H1 (cell line): ENCODE measurements at regions not wholly inside any gene's neighbourhood (a gene's known extent, or its start where the extent isn't known, plus 50 kb on each side); places are given as distances from the start of the nearest gene placed in this dataset.

Experiments
- CTCF ChIA-PET: fragments of 300-600 bp; sonication (Branson Sonifier 250); formaldehyde crosslinking; loops from one replicate; lab custom pipeline; 2021; ENCODE audit not compliant: partially characterized antibody; lab: Charles Lee
- POLR2A ChIA-PET: fragments of 300-600 bp; sonication (Branson Sonifier 250); formaldehyde crosslinking; loops from one replicate; lab custom pipeline; 2021; ENCODE audit warnings: inconsistent platforms; ENCODE audit not compliant: partially characterized antibody; lab: Charles Lee
- DNase-seq, 2 experiments: peaks; one replicate each; pipeline versions ENCODE4 v3.0.0 to v3.0.0-alpha.2; 2010 to 2022; ENCODE audit warnings: low spot score in 2 of 2, low read depth in 1 of 2, mixed read lengths in 1 of 2
- FAIRE-seq: peaks from 2 replicates; lab custom pipeline; 2011; peaks lifted over from hg19 to GRCh38; lab: Jason Lieb, UNC
- H2AFZ ChIP-seq: 2 replicates; pipeline ENCODE4 v1.8.1; 2012; ENCODE audit warnings: low read length, inconsistent platforms
- H2AK5ac ChIP-seq: 2 replicates; pipeline ENCODE4 v1.6.1; 2013; ENCODE audit warnings: low read depth, low read length
- H2BK120ac ChIP-seq: replicated peaks from 2 replicates; pipeline ENCODE3; 2013; ENCODE audit warnings: low read depth, low read length, inconsistent platforms
- H2BK12ac ChIP-seq: 2 replicates; pipeline ENCODE4 v1.6.1; 2013; ENCODE audit warnings: low read depth, low read length
- H2BK15ac ChIP-seq: 2 replicates; pipeline ENCODE4 v1.6.1; 2013; ENCODE audit warnings: low read length
- H2BK20ac ChIP-seq: 2 replicates; pipeline ENCODE4 v1.6.1; 2013; ENCODE audit warnings: low read length
- H2BK5ac ChIP-seq: 2 replicates; pipeline ENCODE4 v1.6.1; 2013; ENCODE audit warnings: low read depth, low read length
- H3K14ac ChIP-seq: 2 replicates; pipeline ENCODE4 v1.6.1; 2013; ENCODE audit warnings: inconsistent platforms; ENCODE audit not compliant: insufficient read length
- H3K18ac ChIP-seq: 2 replicates; pipeline ENCODE4 v1.6.1; 2013; ENCODE audit warnings: low read length; ENCODE audit errors: extremely low read depth
- H3K23ac ChIP-seq: 2 replicates; pipeline ENCODE4 v1.6.1; 2013; ENCODE audit warnings: inconsistent platforms; ENCODE audit not compliant: insufficient read length
- H3K23me2 ChIP-seq: 2 replicates; pipeline ENCODE4 v1.6.1; 2013; ENCODE audit warnings: low read depth, low read length
- H3K27ac ChIP-seq: 2 replicates; pipeline ENCODE4 v1.6.1; 2011; ENCODE audit warnings: low read depth, low read length, inconsistent platforms
- H3K27me3 ChIP-seq, 4 experiments: replicated peaks in 1 of 4; 1 replicate in 1 of 4; 2 replicates in 3 of 4; pipeline versions ENCODE4 v1.6.1 to v1.8.1; 2011 to 2013; ENCODE audit warnings: low read length in 3 of 4, mild to moderate bottlenecking in 3 of 4, inconsistent platforms in 2 of 4, mixed read lengths in 2 of 4, moderate library complexity in 1 of 4; ENCODE audit not compliant: control insufficient read depth in 3 of 4, insufficient read depth in 3 of 4; ENCODE audit errors: extremely low read depth in 1 of 4
- H3K36me3 ChIP-seq, 4 experiments: 2 replicates each; pipeline versions ENCODE4 v1.6.1 to v1.8.1; 2011 to 2013; ENCODE audit warnings: mild to moderate bottlenecking in 4 of 4, low read length in 3 of 4, moderate library complexity in 2 of 4, control low read depth in 1 of 4, inconsistent platforms in 1 of 4; ENCODE audit not compliant: insufficient read depth in 4 of 4, control insufficient read depth in 2 of 4
- H3K4ac ChIP-seq: replicated peaks from 2 replicates; pipeline ENCODE3; 2013; ENCODE audit warnings: low read length, low read depth, mixed read lengths, inconsistent platforms; ENCODE audit not compliant: insufficient read length
- H3K4me1 ChIP-seq, 4 experiments: replicated peaks in 1 of 4; 1 replicate in 1 of 4; 2 replicates in 3 of 4; pipeline versions ENCODE4 v1.6.1 to v1.8.1; 2011 to 2013; ENCODE audit warnings: low read length in 3 of 4, inconsistent platforms in 2 of 4, mixed read lengths in 1 of 4; ENCODE audit not compliant: insufficient read depth in 4 of 4, control insufficient read depth in 3 of 4
- H3K4me2 ChIP-seq, 2 experiments: 2 replicates each; pipeline versions ENCODE4 v1.6.1 to v1.8.1; 2011 to 2013; ENCODE audit warnings: low read depth in 2 of 2, low read length in 2 of 2, control low read depth in 1 of 2, inconsistent platforms in 1 of 2, mild to moderate bottlenecking in 1 of 2; ENCODE audit not compliant: insufficient read depth in 1 of 2
- H3K4me3 ChIP-seq, 4 experiments: fragments of 200-600, 300-600 bp in 1 of 4; sonication (generic), shearing (Covaris generic), sonication (Bioruptor Twin) in 1 of 4; 2 replicates each; pipeline versions ENCODE4 v1.5.1 to v1.8.1; 2011 to 2016; ENCODE audit warnings: low read length in 4 of 4, low read depth in 3 of 4, control low read depth in 2 of 4, inconsistent platforms in 2 of 4, mild to moderate bottlenecking in 2 of 4, mixed read lengths in 1 of 4, moderate library complexity in 1 of 4; ENCODE audit not compliant: insufficient read depth in 2 of 4; ENCODE audit errors: extremely low read depth in 1 of 4
- H3K56ac ChIP-seq: replicated peaks from 2 replicates; pipeline ENCODE3; 2013; ENCODE audit warnings: low read depth, mild to moderate bottlenecking, mixed read lengths, low read length, inconsistent platforms; ENCODE audit not compliant: insufficient read length
- H3K79me1 ChIP-seq: 2 replicates; pipeline ENCODE4 v1.6.1; 2013; ENCODE audit warnings: low read depth, low read length, control low read depth
- H3K79me2 ChIP-seq, 2 experiments: 2 replicates each; pipeline versions ENCODE4 v1.6.1 to v1.8.1; 2012 to 2013; ENCODE audit warnings: low read length in 2 of 2, mild to moderate bottlenecking in 2 of 2, inconsistent platforms in 1 of 2; ENCODE audit not compliant: insufficient read depth in 2 of 2, control insufficient read depth in 1 of 2
- H3K9ac ChIP-seq, 4 experiments: replicated peaks in 1 of 4; 1 replicate in 1 of 4; 2 replicates in 3 of 4; pipeline versions ENCODE4 v1.6.1 to v1.8.1; 2011 to 2013; ENCODE audit warnings: low read depth in 3 of 4, low read length in 3 of 4, control low read depth in 2 of 4, mild to moderate bottlenecking in 2 of 4, moderate library complexity in 2 of 4, inconsistent platforms in 1 of 4; ENCODE audit errors: extremely low read depth in 1 of 4
- H3K9me3 ChIP-seq, 2 experiments: 2 replicates each; pipeline versions ENCODE4 v1.6.1 to v1.8.1; 2012 to 2013; ENCODE audit warnings: mild to moderate bottlenecking in 2 of 2, moderate library complexity in 2 of 2, control low read depth in 1 of 2, inconsistent platforms in 1 of 2, low read depth in 1 of 2, low read length in 1 of 2, mixed read lengths in 1 of 2; ENCODE audit not compliant: insufficient read depth in 2 of 2
- H4K20me1 ChIP-seq, 2 experiments: replicated peaks in 1 of 2; 2 replicates each; pipeline versions ENCODE3 to v1.8.1; 2011 to 2013; ENCODE audit warnings: inconsistent platforms in 2 of 2, low read length in 2 of 2, mild to moderate bottlenecking in 1 of 2; ENCODE audit not compliant: insufficient read depth in 2 of 2, control insufficient read depth in 1 of 2
- H4K5ac ChIP-seq: 2 replicates; pipeline ENCODE4 v1.6.1; 2013; ENCODE audit warnings: low read length, low read depth, mixed read lengths, inconsistent platforms; ENCODE audit not compliant: insufficient read length
- H4K8ac ChIP-seq: 2 replicates; pipeline ENCODE4 v1.8.0; 2013; ENCODE audit warnings: mild to moderate bottlenecking, moderate library complexity, low read length, inconsistent platforms; ENCODE audit not compliant: insufficient read depth; ENCODE audit errors: extremely low read depth
- H4K91ac ChIP-seq: replicated peaks from 2 replicates; pipeline ENCODE3; 2013; ENCODE audit warnings: low read length, mixed read lengths, inconsistent platforms; ENCODE audit not compliant: insufficient read length
- HDAC6 ChIP-seq: IDR thresholded peaks from one replicate; pipeline ENCODE4 v1.7.1; 2012; ENCODE audit warnings: low read depth, mild to moderate bottlenecking, inconsistent platforms, low read length, moderate library complexity
- KDM5A ChIP-seq: fragments of 200-600 bp; IDR thresholded peaks from 2 replicates; pipeline ENCODE4 v1.7.1; 2012; ENCODE audit warnings: mild to moderate bottlenecking, low read length, inconsistent platforms, mixed read lengths
- RNF2 ChIP-seq: fragments of 200-900, 300-1000 bp; sonication (generic); IDR thresholded peaks from 2 replicates; pipeline ENCODE4 v1.7.1; 2016; ENCODE audit warnings: borderline replicate concordance, low read depth, mild to moderate bottlenecking, antibody characterized with exemption, low read length; ENCODE audit not compliant: poor library complexity, severe bottlenecking; ENCODE audit errors: missing control alignments
- TCF12 ChIP-seq: IDR thresholded peaks from 2 replicates; pipeline ENCODE4 v1.6.1; 2011; ENCODE audit warnings: low read depth, mild to moderate bottlenecking, low read length
- WGBS, 2 experiments: shearing (Covaris generic) in 1 of 2; methylation state at CpG; one replicate each; pipeline versions ENCODE4 v1.1.6 to v1.1.7; 2013 to 2015; ENCODE audit warnings: low lambda C conversion rate in 2 of 2, mixed read lengths in 2 of 2, inconsistent platforms in 1 of 2, low coverage in 1 of 2, missing lambda C conversion rate in 1 of 2; ENCODE audit not compliant: insufficient replicate concordance in 2 of 2, insufficient coverage in 1 of 2, insufficient read length in 1 of 2; ENCODE audit errors: extremely low coverage in 1 of 2, missing lambda C conversion rate in 1 of 2; 5-methylcytosine and 5-hydroxymethylcytosine counted together

DNA sequence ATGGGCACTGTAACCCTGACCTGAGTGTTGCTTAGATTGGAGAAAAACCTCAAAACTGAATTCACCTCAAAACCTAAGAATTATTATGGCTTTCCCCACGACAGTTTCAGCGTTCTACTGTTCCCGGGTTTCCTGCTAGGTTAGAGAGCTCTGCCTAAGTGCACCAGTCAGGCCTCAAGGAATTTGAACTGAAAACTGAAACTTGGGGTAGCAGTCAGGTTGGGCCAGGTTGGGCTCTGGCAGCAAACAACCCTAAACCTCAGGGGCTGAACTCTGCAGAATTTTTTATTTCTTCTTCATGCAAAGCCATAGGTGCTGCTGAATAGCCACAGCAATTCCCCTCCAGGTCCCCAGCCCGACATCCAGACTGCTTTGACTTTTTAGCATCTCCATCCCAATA is 437.0 kb upstream of the PROX1 start:
- CTCF ChIA-PET: interaction anchor here (0.7 kb wide), 1 partner anchor 9 kb away, joined by 3 read pairs; no protein-coding TSS in a partner anchor
- Histone ChIP-seq H4K8ac (no peak overlapping the region), H3K36me3 (no peaks in the 10 kb centered on the region), H3K23me2 (no peaks in the 10 kb centered on the region), H3K4me3 (no peak overlapping the region), H4K91ac (no peak overlapping the region), H3K18ac (no peak overlapping the region), H3K9me3 (no peaks in the 10 kb centered on the region), H3K56ac (no peak overlapping the region), H3K27ac (no peak overlapping the region), H3K79me1 (no peaks in the 10 kb centered on the region), H3K14ac (no peak overlapping the region), H2BK12ac (no peak overlapping the region), H2BK120ac (no peak overlapping the region), H3K4me1 (no peaks in the 10 kb centered on the region), H3K79me2 (no peaks in the 10 kb centered on the region), H2BK5ac (no peak overlapping the region), H2AFZ (no peak overlapping the region), H3K4ac (no peak overlapping the region), H3K23ac (no peak overlapping the region), H2BK15ac (no peak overlapping the region), H3K4me2 (no peak overlapping the region), H4K5ac (no peak overlapping the region), H3K27me3 (no peaks in the 10 kb centered on the region), H4K20me1 (no peaks in the 10 kb centered on the region), H2AK5ac (no peak overlapping the region), H3K9ac (no peak overlapping the region), H2BK20ac (no peak overlapping the region)
- 100% methylated on average over 4 of the region's 4 CpGs; no CpG with 5 or more reads in 1 of the 2 experiments for WGBS, 2 experiments
- POLR2A ChIA-PET: no interaction called here
- FAIRE-seq (no peak), DNase-seq (no peak)
- TF ChIP-seq TCF12 (no peak), RNF2 (no peak), KDM5A (no peak), HDAC6 (no peak)
